NCI-H69 (cell line): ENCODE measurements at regions not wholly inside any gene's neighbourhood (a gene's known extent, or its start where the extent isn't known, plus 50 kb on each side); places are given as distances from the start of the nearest gene placed in this dataset.
"Not testable (repeated sequence)": the region's sequence is repeated elsewhere in the genome, so short reads cannot be mapped to it uniquely, and the experiment has no call there.

ENCODE experiments used
- DNase-seq: peaks from one replicate; lab custom pipeline; 2025; lab: John Stamatoyannopoulos, UW

- no peak for DNase-seq
These were observed 919.0 kb downstream of the TAF11L14 start for GRCh38 chr5:18553269-18553668.

GRCh38 chr5:18560602-18561001 is 926.3 kb downstream of the TAF11L14 start:
- no peak for DNase-seq

- DNase-seq, result no peak
These were observed 929.6 kb downstream of the TAF11L14 start for GRCh38 chr5:18563853-18564252.

GRCh38 chr5:18566671-18567070 is 932.4 kb downstream of the TAF11L14 start:
- DNase-seq, result no peak

GRCh38 chr5:18576586-18576985 is 942.3 kb downstream of the TAF11L14 start:
- no peak for DNase-seq

- DNase-seq, result no peak
These were observed 966.9 kb downstream of the TAF11L14 start for GRCh38 chr5:18601185-18601584.

- no peak for DNase-seq
These were observed 968.1 kb downstream of the TAF11L14 start for GRCh38 chr5:18602402-18602801.

GRCh38 chr5:18605186-18605585 is 970.9 kb downstream of the TAF11L14 start:
- DNase-seq, result no peak

GRCh38 chr5:18607570-18607969 is 973.3 kb downstream of the TAF11L14 start:
- DNase-seq, result peak; percentile 19

GRCh38 chr5:18617191-18617590 is 982.9 kb downstream of the TAF11L14 start:
- not testable (repeated sequence) for DNase-seq

GRCh38 chr5:18630458-18631045 is 996.3 kb downstream of the TAF11L14 start:
- no peak for DNase-seq

- DNase-seq, result no peak
These were observed 1018.4 kb downstream of the TAF11L14 start for GRCh38 chr5:18652404-18653215.

- no peak for DNase-seq
These were observed 1019.0 kb downstream of the TAF11L14 start for GRCh38 chr5:18653216-18653752.

- no peak for DNase-seq
These were observed 1026.3 kb downstream of the TAF11L14 start for GRCh38 chr5:18660511-18660910.

- DNase-seq, result no peak
These were observed 1028.0 kb downstream of the TAF11L14 start for GRCh38 chr5:18662231-18662630.

GRCh38 chr5:18674212-18674611 is 1040.0 kb downstream of the TAF11L14 start:
- DNase-seq, result not testable (repeated sequence)

GRCh38 chr5:18675041-18675440 is 1040.8 kb downstream of the TAF11L14 start:
- no peak for DNase-seq

GRCh38 chr5:18686253-18686652 is 1052.0 kb downstream of the TAF11L14 start:
- DNase-seq, result no peak

GRCh38 chr5:18687429-18687828 is 1053.2 kb downstream of the TAF11L14 start:
- DNase-seq, result no peak

GRCh38 chr5:18699681-18700080 is 1065.4 kb downstream of the TAF11L14 start:
- peak; percentile 6 for DNase-seq

GRCh38 chr5:18702821-18703220 is 1068.6 kb downstream of the TAF11L14 start:
- no peak for DNase-seq

GRCh38 chr5:18712936-18713485 is 1078.8 kb downstream of the TAF11L14 start:
- DNase-seq, result no peak

- peak; percentile 56 for DNase-seq
These were observed 1085.7 kb downstream of the TAF11L14 start for GRCh38 chr5:18720002-18720401.
